Parathyroid adenoma (tissue), 2 donors: ENCODE measurements at regions not wholly inside any gene's neighbourhood (a gene's known extent, or its start where the extent isn't known, plus 50 kb on each side); places are given as distances from the start of the nearest gene placed in this dataset.

Source experiments
- H2AFZ ChIP-seq: fragments of 300-600 bp; sonication (generic); one replicate; pipeline ENCODE4 v1.7.0; 2017; ENCODE audit warnings: antibody characterized with exemption, mild to moderate bottlenecking
- H3K27ac ChIP-seq: fragments of 300-600 bp; sonication (generic); one replicate; pipeline ENCODE4 v1.7.0; 2017
- H3K27me3 ChIP-seq: fragments of 300-600 bp; sonication (generic); one replicate; pipeline ENCODE4 v1.7.0; 2017; ENCODE audit warnings: low read length; ENCODE audit not compliant: control insufficient read depth, insufficient read depth
- H3K36me3 ChIP-seq: fragments of 300-600 bp; sonication (generic); one replicate; pipeline ENCODE4 v1.7.0; 2017; ENCODE audit warnings: low read length; ENCODE audit not compliant: control insufficient read depth, insufficient read depth
- H3K4me1 ChIP-seq: fragments of 300-600 bp; sonication (generic); one replicate; pipeline ENCODE4 v1.7.0; 2017; ENCODE audit warnings: control low read depth
- H3K4me2 ChIP-seq: fragments of 300-600 bp; sonication (generic); one replicate; pipeline ENCODE4 v1.7.0; 2017; ENCODE audit warnings: low read length
- H3K4me3 ChIP-seq: fragments of 300-600 bp; sonication (generic); one replicate; pipeline ENCODE4 v1.7.0; 2017; ENCODE audit warnings: low read depth, low read length
- H3K79me2 ChIP-seq: fragments of 300-600 bp; sonication (generic); one replicate; pipeline ENCODE4 v1.7.0; 2017; ENCODE audit warnings: control low read depth
- H3K9ac ChIP-seq: fragments of 300-600 bp; sonication (generic); one replicate; pipeline ENCODE4 v1.7.0; 2017; ENCODE audit warnings: mild to moderate bottlenecking
- H3K9me3 ChIP-seq: fragments of 300-600 bp; sonication (generic); one replicate; pipeline ENCODE4 v1.7.0; 2017; ENCODE audit warnings: low read length; ENCODE audit not compliant: control insufficient read depth
- CTCF ChIP-seq: fragments of 300-600 bp; sonication (generic); IDR thresholded peaks from one replicate; pipeline ENCODE4 v1.7.0; 2017; ENCODE audit warnings: antibody characterized with exemption, mild to moderate bottlenecking
- donor health status: primary hyperparathyroidism.

GRCh38 chr19:29092712-29093552, 120.0 kb downstream of the UQCRFS1 start:
- no peak overlapping the region for H3K4me3 ChIP-seq
- H3K36me3 ChIP-seq, result no peaks in the 10 kb centered on the region
- no peak overlapping the region for H3K4me2 ChIP-seq
- H3K9me3 ChIP-seq, result no peaks in the 10 kb centered on the region
- H3K4me1 ChIP-seq, result no peaks in the 10 kb centered on the region
- H3K9ac ChIP-seq, result no peak overlapping the region
- H3K27ac ChIP-seq, result no peak overlapping the region
- H3K79me2 ChIP-seq, result no peaks in the 10 kb centered on the region
- no peak for TF ChIP-seq CTCF
- H2AFZ ChIP-seq, result no peak overlapping the region
- H3K27me3 ChIP-seq, result no peaks in the 10 kb centered on the region

GRCh38 chr19:29090783-29091526, 122.0 kb downstream of the UQCRFS1 start:
- Histone ChIP-seq H3K4me1 (no peaks in the 10 kb centered on the region), H3K4me2 (no peak overlapping the region), H3K27ac (no peak overlapping the region), H3K9me3 (no peaks in the 10 kb centered on the region), H3K9ac (no peak overlapping the region), H2AFZ (no peak overlapping the region), H3K79me2 (no peaks in the 10 kb centered on the region), H3K4me3 (no peak overlapping the region), H3K36me3 (no peaks in the 10 kb centered on the region), H3K27me3 (no peaks in the 10 kb centered on the region)
- TF ChIP-seq CTCF, result no peak

GRCh38 chr19:29089315-29089870, 123.6 kb downstream of the UQCRFS1 start:
- TF ChIP-seq CTCF, result no peak
- H3K27ac ChIP-seq, result no peak overlapping the region
- H3K4me3 ChIP-seq, result no peak overlapping the region
- no peak overlapping the region for H2AFZ ChIP-seq
- no peak overlapping the region for H3K4me2 ChIP-seq
- H3K27me3 ChIP-seq, result no peaks in the 10 kb centered on the region
- no peaks in the 10 kb centered on the region for H3K79me2 ChIP-seq
- H3K36me3 ChIP-seq, result no peaks in the 10 kb centered on the region
- no peaks in the 10 kb centered on the region for H3K4me1 ChIP-seq
- H3K9ac ChIP-seq, result no peak overlapping the region
- H3K9me3 ChIP-seq, result no peaks in the 10 kb centered on the region

GRCh38 chr19:29088761-29089160, 124.2 kb downstream of the UQCRFS1 start:
- Histone ChIP-seq H3K36me3 (no peaks in the 10 kb centered on the region), H3K27me3 (no peaks in the 10 kb centered on the region), H3K27ac (no peak overlapping the region), H3K4me2 (no peak overlapping the region), H3K9ac (no peak overlapping the region), H3K79me2 (no peaks in the 10 kb centered on the region), H2AFZ (no peak overlapping the region), H3K9me3 (no peaks in the 10 kb centered on the region), H3K4me1 (no peaks in the 10 kb centered on the region), H3K4me3 (no peak overlapping the region)
- TF ChIP-seq CTCF, result no peak
